ENCODE measurements at regions not wholly inside any gene's neighbourhood (a gene's known extent, or its start where the extent isn't known, plus 50 kb on each side); places are given as distances from the start of the nearest gene placed in this dataset.

DNA sequence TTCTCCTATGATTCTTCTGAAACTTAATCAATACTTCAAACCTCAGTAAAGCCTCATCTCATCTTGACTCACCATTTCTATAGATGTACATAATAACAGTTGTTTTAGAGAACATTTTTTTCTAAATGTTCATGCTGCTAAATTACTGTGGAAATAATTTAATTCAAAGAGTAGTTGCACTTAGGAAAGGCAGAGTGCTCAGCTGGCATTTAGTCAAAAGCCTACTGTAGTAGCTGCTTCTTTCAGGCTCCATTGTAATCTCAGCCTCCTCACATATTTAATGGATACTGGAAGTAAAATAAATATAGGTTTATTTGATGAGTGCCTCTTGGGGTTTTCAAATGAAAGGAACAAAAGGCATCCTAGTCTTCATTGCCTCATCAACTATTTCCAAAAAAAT lies 325.0 kb downstream of the CCER1 start:
- Histone ChIP-seq H4K20me1 (ENCODE audit: control insufficient read depth, insufficient read depth, insufficient read length) (no peaks in the 10 kb centered on the region), H4K91ac (ENCODE audit: insufficient read length, low read depth, low read length) (no peak overlapping the region), H3K27ac (ENCODE audit: insufficient read length, low read depth, low read length) (no peak overlapping the region), H2BK12ac (ENCODE audit: insufficient read length, low read depth, low read length) (no peak overlapping the region), H3T11ph (ENCODE audit: low read length) (no peak overlapping the region), H2BK20ac (ENCODE audit: low read depth, low read length, poor library complexity, severe bottlenecking) (no peak overlapping the region), H3K4ac (ENCODE audit: low read depth, low read length) (no peak overlapping the region), H3K56ac (ENCODE audit: insufficient read length, low read depth, low read length) (no peak overlapping the region), H4K5ac (ENCODE audit: insufficient read length, low read depth, low read length) (no peak overlapping the region), H2AFZ (ENCODE audit: low read length) (no peak overlapping the region), H3K4me2 (ENCODE audit: insufficient read depth, insufficient read length, low read length) (no peak overlapping the region), H3K18ac (ENCODE audit: insufficient read length, low read depth, low read length) (no peak overlapping the region), H3K23me2 (ENCODE audit: insufficient read length, low read depth, low read length, poor library complexity, severe bottlenecking) (no peaks in the 10 kb centered on the region), H2BK120ac (ENCODE audit: low read depth, low read length, poor library complexity, severe bottlenecking) (no peak overlapping the region), H4K8ac (replicated peaks; ENCODE audit: insufficient read length, low read depth, low read length) (no peak overlapping the region), H3K4me1 (ENCODE audit: insufficient read depth, low read length) (no peaks in the 10 kb centered on the region), H3K9ac (ENCODE audit: extremely low read depth, insufficient read length, low read length) (no peak overlapping the region), H3K14ac (ENCODE audit: insufficient read depth, low read length) (no peak overlapping the region), H3K23ac (ENCODE audit: insufficient read length, low read depth, low read length) (no peak overlapping the region), H3K9me3 (ENCODE audit: control insufficient read depth, low read depth, low read length) (no peaks in the 10 kb centered on the region), H3K79me1 (ENCODE audit: insufficient read depth, low read depth, low read length, poor library complexity, severe bottlenecking) (no peaks in the 10 kb centered on the region), H2BK15ac (ENCODE audit: low read depth, low read length) (no peak overlapping the region), H2AK5ac (ENCODE audit: insufficient read length, low read length) (no peak overlapping the region), H3K27me3 (ENCODE audit: insufficient read depth, low read length) (no peaks in the 10 kb centered on the region), H3K79me2 (ENCODE audit: insufficient read depth, low read length) (no peaks in the 10 kb centered on the region), H2BK5ac (ENCODE audit: insufficient read length, low read length) (no peak overlapping the region)
- Mint-ChIP-seq H3K27me3 (ENCODE audit: low read depth) (no peaks in the 10 kb centered on the region), H3K27ac (no peak overlapping the region), H3K36me3 (ENCODE audit: insufficient read depth in 1 of 3, low read depth in 3 of 3) (peaks cover 1 to 13% (median 9%) of the 10 kb centered on the region in 3 experiments; a peak in 3 of 7 replicates), H3K4me1 (no peaks in the 10 kb centered on the region), H3K9me3 (peaks cover 11 to 13% of the 10 kb centered on the region in 2 experiments; a peak in 4 of 5 replicates), H3K4me3 (no peak overlapping the region)
- TF ChIP-seq, protein P1, sequence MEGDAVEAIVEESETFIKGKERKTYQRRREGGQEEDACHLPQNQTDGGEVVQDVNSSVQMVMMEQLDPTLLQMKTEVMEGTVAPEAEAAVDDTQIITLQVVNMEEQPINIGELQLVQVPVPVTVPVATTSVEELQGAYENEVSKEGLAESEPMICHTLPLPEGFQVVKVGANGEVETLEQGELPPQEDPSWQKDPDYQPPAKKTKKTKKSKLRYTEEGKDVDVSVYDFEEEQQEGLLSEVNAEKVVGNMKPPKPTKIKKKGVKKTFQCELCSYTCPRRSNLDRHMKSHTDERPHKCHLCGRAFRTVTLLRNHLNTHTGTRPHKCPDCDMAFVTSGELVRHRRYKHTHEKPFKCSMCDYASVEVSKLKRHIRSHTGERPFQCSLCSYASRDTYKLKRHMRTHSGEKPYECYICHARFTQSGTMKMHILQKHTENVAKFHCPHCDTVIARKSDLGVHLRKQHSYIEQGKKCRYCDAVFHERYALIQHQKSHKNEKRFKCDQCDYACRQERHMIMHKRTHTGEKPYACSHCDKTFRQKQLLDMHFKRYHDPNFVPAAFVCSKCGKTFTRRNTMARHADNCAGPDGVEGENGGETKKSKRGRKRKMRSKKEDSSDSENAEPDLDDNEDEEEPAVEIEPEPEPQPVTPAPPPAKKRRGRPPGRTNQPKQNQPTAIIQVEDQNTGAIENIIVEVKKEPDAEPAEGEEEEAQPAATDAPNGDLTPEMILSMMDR (conservative IDR thresholded peaks at IDR 0.05), result no peak
- no peak for DNase-seq

Data from H9 (cell line).